ENCODE measurements at regions not wholly inside any gene's neighbourhood (a gene's known extent, or its start where the extent isn't known, plus 50 kb on each side); places are given as distances from the start of the nearest gene placed in this dataset.

DNA sequence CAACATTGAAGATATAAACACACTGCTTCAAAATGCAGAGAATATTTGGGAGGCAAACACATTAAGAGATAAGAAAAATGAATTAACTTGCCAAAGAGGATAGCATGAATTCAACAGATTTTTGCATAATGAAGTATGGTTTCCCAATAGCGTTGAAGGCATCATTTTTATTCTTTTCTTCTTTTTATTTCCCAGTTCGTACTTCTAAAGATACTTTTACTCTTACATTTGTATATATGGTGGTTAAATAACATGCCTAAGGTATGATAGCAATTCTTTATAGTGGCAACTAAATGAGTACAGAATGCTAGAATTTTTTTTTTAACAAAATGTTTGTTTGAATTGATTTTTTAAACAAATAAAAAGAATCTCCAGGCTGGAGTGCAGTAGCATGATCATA lies 473.4 kb upstream of the MARCKS start:
- TF ChIP-seq, protein P1, sequence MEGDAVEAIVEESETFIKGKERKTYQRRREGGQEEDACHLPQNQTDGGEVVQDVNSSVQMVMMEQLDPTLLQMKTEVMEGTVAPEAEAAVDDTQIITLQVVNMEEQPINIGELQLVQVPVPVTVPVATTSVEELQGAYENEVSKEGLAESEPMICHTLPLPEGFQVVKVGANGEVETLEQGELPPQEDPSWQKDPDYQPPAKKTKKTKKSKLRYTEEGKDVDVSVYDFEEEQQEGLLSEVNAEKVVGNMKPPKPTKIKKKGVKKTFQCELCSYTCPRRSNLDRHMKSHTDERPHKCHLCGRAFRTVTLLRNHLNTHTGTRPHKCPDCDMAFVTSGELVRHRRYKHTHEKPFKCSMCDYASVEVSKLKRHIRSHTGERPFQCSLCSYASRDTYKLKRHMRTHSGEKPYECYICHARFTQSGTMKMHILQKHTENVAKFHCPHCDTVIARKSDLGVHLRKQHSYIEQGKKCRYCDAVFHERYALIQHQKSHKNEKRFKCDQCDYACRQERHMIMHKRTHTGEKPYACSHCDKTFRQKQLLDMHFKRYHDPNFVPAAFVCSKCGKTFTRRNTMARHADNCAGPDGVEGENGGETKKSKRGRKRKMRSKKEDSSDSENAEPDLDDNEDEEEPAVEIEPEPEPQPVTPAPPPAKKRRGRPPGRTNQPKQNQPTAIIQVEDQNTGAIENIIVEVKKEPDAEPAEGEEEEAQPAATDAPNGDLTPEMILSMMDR (IDR thresholded peaks at IDR 0.05; ENCODE audit: insufficient read depth, low read length) = no peak
- TF ChIP-seq POLR2AphosphoS5 (IDR thresholded peaks at IDR 0.05; ENCODE audit: low read depth) (no peak), REST (IDR thresholded peaks at IDR 0.05; ENCODE audit: insufficient replicate concordance, low read depth) (no peak), GABPA (IDR thresholded peaks at IDR 0.05; ENCODE audit: low read depth) (no peak), SPI1 (IDR thresholded peaks at IDR 0.05; ENCODE audit: borderline replicate concordance, low read depth) (no peak)
